Ishikawa (cell line): ENCODE measurements at regions not wholly inside any gene's neighbourhood (a gene's known extent, or its start where the extent isn't known, plus 50 kb on each side); places are given as distances from the start of the nearest gene placed in this dataset.

Source experiments
- CEBPB ChIP-seq: IDR thresholded peaks from 2 replicates; pipeline ENCODE4 v1.6.1; 2012
- CREB1 ChIP-seq: IDR thresholded peaks from 2 replicates; pipeline ENCODE4 v1.6.1; 2012; ENCODE audit warnings: low read depth
- EGR1 ChIP-seq: IDR thresholded peaks from 2 replicates; pipeline ENCODE4 v1.6.1; 2012
- EP300 ChIP-seq: IDR thresholded peaks from 2 replicates; pipeline ENCODE4 v1.6.1; 2012; ENCODE audit warnings: borderline replicate concordance
- FOXM1 ChIP-seq: IDR thresholded peaks from 2 replicates; pipeline ENCODE4 v1.6.1; 2012; ENCODE audit warnings: low read depth, borderline replicate concordance
- MAX ChIP-seq: IDR thresholded peaks from 2 replicates; pipeline ENCODE4 v1.6.1; 2012
- NFIC ChIP-seq: IDR thresholded peaks from 2 replicates; pipeline ENCODE4 v1.6.1; 2012
- RAD21 ChIP-seq: IDR thresholded peaks from 2 replicates; pipeline ENCODE4 v1.6.1; 2012; ENCODE audit warnings: low read depth
- TAF1 ChIP-seq: IDR thresholded peaks from 2 replicates; pipeline ENCODE4 v1.6.1; 2012; ENCODE audit warnings: low read depth, mild to moderate bottlenecking
- TCF12 ChIP-seq: IDR thresholded peaks from 2 replicates; pipeline ENCODE4 v1.6.1; 2012; ENCODE audit warnings: low read depth
- TEAD4 ChIP-seq: IDR thresholded peaks from 2 replicates; pipeline ENCODE4 v1.6.1; 2012
- YY1 ChIP-seq: IDR thresholded peaks from 2 replicates; pipeline ENCODE4 v1.6.1; 2012; ENCODE audit warnings: low read depth
- ZBTB7A ChIP-seq: IDR thresholded peaks from 2 replicates; pipeline ENCODE4 v1.6.1; 2012; ENCODE audit warnings: low read depth
- TF ChIP-seq, protein P1 (sequence below): IDR thresholded peaks from 2 replicates; pipeline ENCODE4 v1.6.1; 2012; ENCODE audit warnings: low read depth, mild to moderate bottlenecking
- TF ChIP-seq, protein P2 (sequence below): IDR thresholded peaks from 2 replicates; pipeline ENCODE4 v1.6.1; 2012

DNA sequence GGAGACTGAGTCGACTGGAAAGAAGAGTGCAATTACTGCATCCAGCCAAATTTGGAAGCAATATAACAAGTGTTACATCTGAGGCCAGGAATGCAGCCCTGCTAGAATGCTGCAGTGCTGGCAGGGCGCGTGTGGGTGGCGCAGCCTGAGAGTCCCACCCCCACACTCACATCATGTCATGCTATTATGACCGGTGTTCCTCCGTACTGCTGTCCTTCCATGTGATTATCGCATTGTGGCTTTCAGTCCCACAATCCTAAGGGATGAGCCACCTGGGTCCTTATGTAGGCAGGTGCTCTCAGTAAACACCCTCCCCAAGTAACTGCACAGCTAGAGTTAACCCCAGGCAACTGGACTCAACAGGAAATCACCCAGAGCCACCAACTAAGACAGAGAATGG, 122.6 kb upstream of the CPEB2 start:
- TF ChIP-seq TEAD4 (peak; percentile 51; the same call in 1 of the 2 replicates), ZBTB7A (no peak)
- TF ChIP-seq, protein P1, sequence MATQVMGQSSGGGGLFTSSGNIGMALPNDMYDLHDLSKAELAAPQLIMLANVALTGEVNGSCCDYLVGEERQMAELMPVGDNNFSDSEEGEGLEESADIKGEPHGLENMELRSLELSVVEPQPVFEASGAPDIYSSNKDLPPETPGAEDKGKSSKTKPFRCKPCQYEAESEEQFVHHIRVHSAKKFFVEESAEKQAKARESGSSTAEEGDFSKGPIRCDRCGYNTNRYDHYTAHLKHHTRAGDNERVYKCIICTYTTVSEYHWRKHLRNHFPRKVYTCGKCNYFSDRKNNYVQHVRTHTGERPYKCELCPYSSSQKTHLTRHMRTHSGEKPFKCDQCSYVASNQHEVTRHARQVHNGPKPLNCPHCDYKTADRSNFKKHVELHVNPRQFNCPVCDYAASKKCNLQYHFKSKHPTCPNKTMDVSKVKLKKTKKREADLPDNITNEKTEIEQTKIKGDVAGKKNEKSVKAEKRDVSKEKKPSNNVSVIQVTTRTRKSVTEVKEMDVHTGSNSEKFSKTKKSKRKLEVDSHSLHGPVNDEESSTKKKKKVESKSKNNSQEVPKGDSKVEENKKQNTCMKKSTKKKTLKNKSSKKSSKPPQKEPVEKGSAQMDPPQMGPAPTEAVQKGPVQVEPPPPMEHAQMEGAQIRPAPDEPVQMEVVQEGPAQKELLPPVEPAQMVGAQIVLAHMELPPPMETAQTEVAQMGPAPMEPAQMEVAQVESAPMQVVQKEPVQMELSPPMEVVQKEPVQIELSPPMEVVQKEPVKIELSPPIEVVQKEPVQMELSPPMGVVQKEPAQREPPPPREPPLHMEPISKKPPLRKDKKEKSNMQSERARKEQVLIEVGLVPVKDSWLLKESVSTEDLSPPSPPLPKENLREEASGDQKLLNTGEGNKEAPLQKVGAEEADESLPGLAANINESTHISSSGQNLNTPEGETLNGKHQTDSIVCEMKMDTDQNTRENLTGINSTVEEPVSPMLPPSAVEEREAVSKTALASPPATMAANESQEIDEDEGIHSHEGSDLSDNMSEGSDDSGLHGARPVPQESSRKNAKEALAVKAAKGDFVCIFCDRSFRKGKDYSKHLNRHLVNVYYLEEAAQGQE: no peak

- TF ChIP-seq RAD21 (no peak), CEBPB (no peak), TCF12 (no peak), ZBTB7A (no peak), FOXM1 (no peak), EP300 (no peak), CREB1 (no peak), YY1 (no peak), TAF1 (no peak)
- TF ChIP-seq, protein P2, sequence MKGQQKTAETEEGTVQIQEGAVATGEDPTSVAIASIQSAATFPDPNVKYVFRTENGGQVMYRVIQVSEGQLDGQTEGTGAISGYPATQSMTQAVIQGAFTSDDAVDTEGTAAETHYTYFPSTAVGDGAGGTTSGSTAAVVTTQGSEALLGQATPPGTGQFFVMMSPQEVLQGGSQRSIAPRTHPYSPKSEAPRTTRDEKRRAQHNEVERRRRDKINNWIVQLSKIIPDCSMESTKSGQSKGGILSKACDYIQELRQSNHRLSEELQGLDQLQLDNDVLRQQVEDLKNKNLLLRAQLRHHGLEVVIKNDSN: no peak
- TF ChIP-seq, protein P1: no peak
These were observed 121.5 kb upstream of the CPEB2 start for GRCh38 chr4:14880805-14881204.

DNA sequence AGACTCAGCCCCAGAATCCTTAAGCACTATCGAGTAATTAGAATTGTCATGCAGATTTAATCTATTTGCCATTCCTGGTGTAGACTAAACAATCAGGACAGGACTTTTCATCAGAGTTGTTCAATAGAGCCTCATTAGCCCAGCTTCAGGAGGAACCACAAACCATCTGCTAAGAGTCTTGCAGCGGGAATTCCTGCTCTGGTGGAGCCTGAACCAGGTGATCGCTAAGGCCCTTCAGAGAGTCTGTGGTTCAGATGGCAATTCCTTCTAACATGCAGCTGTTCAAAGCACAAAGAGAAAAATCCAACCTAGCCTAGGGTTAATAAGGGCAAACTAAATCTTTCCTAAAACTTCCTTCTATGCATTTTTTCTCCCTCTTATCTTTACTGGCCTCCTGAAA, 119.1 kb upstream of the CPEB2 start:
- no peak for TF ChIP-seq CEBPB
- no peak for TF ChIP-seq TEAD4
- TF ChIP-seq NFIC: no peak
- no peak for TF ChIP-seq ZBTB7A
- no peak for TF ChIP-seq TCF12
- no peak for TF ChIP-seq EP300
- TF ChIP-seq, protein P2: no peak
- TF ChIP-seq CREB1: no peak
- TF ChIP-seq, protein P1: no peak
- TF ChIP-seq MAX: no peak
- TF ChIP-seq FOXM1: no peak
- TF ChIP-seq EGR1: no peak

DNA sequence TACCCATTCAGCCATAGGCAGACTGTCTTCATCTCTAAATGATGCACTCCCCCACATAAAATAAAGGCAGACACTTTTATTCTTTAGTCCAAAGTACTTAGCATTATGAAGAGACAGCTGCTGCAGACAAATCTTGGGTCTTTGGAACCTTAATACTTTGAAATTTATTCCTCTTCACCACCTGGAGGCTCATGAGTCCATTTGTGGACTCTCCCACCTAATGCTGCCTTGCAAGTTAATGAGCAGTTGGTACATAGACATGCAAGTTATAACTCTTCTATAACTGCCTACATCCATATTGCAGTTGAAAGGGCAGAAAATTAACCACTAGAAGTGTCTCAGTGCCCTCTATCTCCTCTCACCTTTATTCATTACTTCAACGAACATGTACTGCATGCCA, 118.6 kb upstream of the CPEB2 start:
- no peak for TF ChIP-seq EGR1
- TF ChIP-seq MAX: no peak
- TF ChIP-seq FOXM1: no peak
- no peak for TF ChIP-seq RAD21
- no peak for TF ChIP-seq NFIC
- TF ChIP-seq, protein P1: no peak
- no peak for TF ChIP-seq CREB1
- no peak for TF ChIP-seq CEBPB
- no peak for TF ChIP-seq ZBTB7A
- no peak for TF ChIP-seq TEAD4
- no peak for TF ChIP-seq TCF12
- TF ChIP-seq YY1: no peak
- TF ChIP-seq, protein P2: no peak
- TF ChIP-seq TAF1: no peak
- no peak for TF ChIP-seq EP300
